Brain microvascular endothelial cell (primary cell): ENCODE measurements at regions not wholly inside any gene's neighbourhood (a gene's known extent, or its start where the extent isn't known, plus 50 kb on each side); places are given as distances from the start of the nearest gene placed in this dataset.

Experiments
- DNase-seq: peaks from one replicate; pipeline ENCODE4 v3.0.0-alpha.2; 2020
- H3K27ac ChIP-seq: fragments of 250-450 bp; sonication (Bioruptor Pico); 2 replicates; pipeline ENCODE4 v1.5.1; 2020; ENCODE audit warnings: mild to moderate bottlenecking, moderate library complexity
- H3K27me3 ChIP-seq: fragments of 250-450 bp; sonication (Bioruptor Pico); replicated peaks from 2 replicates; pipeline ENCODE4 v1.5.1; 2020; ENCODE audit warnings: mild to moderate bottlenecking
- H3K36me3 ChIP-seq: fragments of 250-450 bp; sonication (Bioruptor Pico); replicated peaks from 2 replicates; pipeline ENCODE4 v1.5.1; 2020; ENCODE audit warnings: mild to moderate bottlenecking
- H3K4me3 ChIP-seq: 2 replicates; pipeline ENCODE4 v1.5.1; 2011; ENCODE audit warnings: low read depth, mild to moderate bottlenecking, control low read depth, low read length, moderate library complexity
- CTCF ChIP-seq: IDR thresholded peaks from 2 replicates; pipeline ENCODE4 v1.5.1; 2011; ENCODE audit warnings: low read depth, mild to moderate bottlenecking, moderate library complexity, low read length, control low read depth, inconsistent platforms; ENCODE audit errors: missing control alignments
- in situ Hi-C: cut with HindIII; loops from 2 replicates; pipeline ENCODE4 v1.10.0; 2017; ENCODE audit warnings: low sequenced_read_pairs, low pct_ligation_motif_present

- Histone ChIP-seq H3K27ac (no peak overlapping the region), H3K36me3 (no peaks in the 10 kb centered on the region), H3K4me3 (no peak overlapping the region), H3K27me3 (no peaks in the 10 kb centered on the region)
- in situ Hi-C loops, result no loop called here
- TF ChIP-seq CTCF, result no peak
- DNase-seq, result no peak
These were observed 203.1 kb upstream of the CADM1 start for GRCh38 chr11:115707180-115707905.

- Histone ChIP-seq H3K27me3 (no peaks in the 10 kb centered on the region), H3K36me3 (no peaks in the 10 kb centered on the region), H3K4me3 (no peak overlapping the region), H3K27ac (no peak overlapping the region)
- in situ Hi-C loops, result no loop called here
- TF ChIP-seq CTCF, result no peak
- DNase-seq, result no peak
These were observed 202.5 kb upstream of the CADM1 start for GRCh38 chr11:115706626-115707135.

- in situ Hi-C loops, result no loop called here
These were observed 201.0 kb upstream of the CADM1 start for GRCh38 chr11:115705200-115705599.

GRCh38 chr11:115700981-115701875 lies 197.0 kb upstream of the CADM1 start:
- in situ Hi-C loops, result no loop called here
- H3K27me3 ChIP-seq, result no peaks in the 10 kb centered on the region
- H3K27ac ChIP-seq, result no peak overlapping the region
- no peaks in the 10 kb centered on the region for H3K36me3 ChIP-seq
- no peak overlapping the region for H3K4me3 ChIP-seq
- TF ChIP-seq CTCF, result no peak
- no peak for DNase-seq

More at GRCh38 chr11:115705200-115705599, 201.0 kb upstream of the CADM1 start:
- no peak for DNase-seq
- Histone ChIP-seq H3K27me3 (no peaks in the 10 kb centered on the region), H3K27ac (no peak overlapping the region), H3K4me3 (no peak overlapping the region), H3K36me3 (no peaks in the 10 kb centered on the region)
- no peak for TF ChIP-seq CTCF

- Histone ChIP-seq H3K36me3 (no peaks in the 10 kb centered on the region), H3K4me3 (no peak overlapping the region), H3K27me3 (no peaks in the 10 kb centered on the region), H3K27ac (no peak overlapping the region)
- in situ Hi-C loops, result no loop called here
- DNase-seq, result no peak
- no peak for TF ChIP-seq CTCF
These were observed 196.3 kb upstream of the CADM1 start for GRCh38 chr11:115700496-115700895.
